ENCODE measurements at regions not wholly inside any gene's neighbourhood (a gene's known extent, or its start where the extent isn't known, plus 50 kb on each side); places are given as distances from the start of the nearest gene placed in this dataset.

DNA sequence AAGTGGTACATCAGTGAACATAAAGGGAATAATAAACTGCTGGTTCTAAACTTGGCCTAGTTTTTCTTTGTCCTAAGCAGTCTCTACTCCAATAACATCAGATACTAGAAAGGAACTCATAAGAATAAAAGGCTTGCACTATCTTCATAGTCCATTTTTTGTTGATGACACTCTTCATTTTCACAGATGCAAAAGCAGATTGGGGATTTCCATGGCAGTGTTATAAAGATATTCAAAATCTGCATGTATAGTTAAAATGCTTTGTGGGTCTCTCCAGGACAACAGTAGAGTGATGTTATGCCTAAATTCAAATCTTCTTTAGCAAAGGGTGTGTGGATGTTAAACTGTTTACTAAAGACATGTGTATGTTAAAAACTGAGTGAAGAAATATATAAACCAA is 745.8 kb downstream of the TRHDE start:
- H3K27ac ChIP-seq, result no peak overlapping the region
- TF ChIP-seq ZFX (IDR thresholded peaks at IDR 0.05; ENCODE audit: borderline replicate concordance), result no peak
- TF ChIP-seq, protein P1, sequence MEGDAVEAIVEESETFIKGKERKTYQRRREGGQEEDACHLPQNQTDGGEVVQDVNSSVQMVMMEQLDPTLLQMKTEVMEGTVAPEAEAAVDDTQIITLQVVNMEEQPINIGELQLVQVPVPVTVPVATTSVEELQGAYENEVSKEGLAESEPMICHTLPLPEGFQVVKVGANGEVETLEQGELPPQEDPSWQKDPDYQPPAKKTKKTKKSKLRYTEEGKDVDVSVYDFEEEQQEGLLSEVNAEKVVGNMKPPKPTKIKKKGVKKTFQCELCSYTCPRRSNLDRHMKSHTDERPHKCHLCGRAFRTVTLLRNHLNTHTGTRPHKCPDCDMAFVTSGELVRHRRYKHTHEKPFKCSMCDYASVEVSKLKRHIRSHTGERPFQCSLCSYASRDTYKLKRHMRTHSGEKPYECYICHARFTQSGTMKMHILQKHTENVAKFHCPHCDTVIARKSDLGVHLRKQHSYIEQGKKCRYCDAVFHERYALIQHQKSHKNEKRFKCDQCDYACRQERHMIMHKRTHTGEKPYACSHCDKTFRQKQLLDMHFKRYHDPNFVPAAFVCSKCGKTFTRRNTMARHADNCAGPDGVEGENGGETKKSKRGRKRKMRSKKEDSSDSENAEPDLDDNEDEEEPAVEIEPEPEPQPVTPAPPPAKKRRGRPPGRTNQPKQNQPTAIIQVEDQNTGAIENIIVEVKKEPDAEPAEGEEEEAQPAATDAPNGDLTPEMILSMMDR (IDR thresholded peaks at IDR 0.05), result no peak

DNA sequence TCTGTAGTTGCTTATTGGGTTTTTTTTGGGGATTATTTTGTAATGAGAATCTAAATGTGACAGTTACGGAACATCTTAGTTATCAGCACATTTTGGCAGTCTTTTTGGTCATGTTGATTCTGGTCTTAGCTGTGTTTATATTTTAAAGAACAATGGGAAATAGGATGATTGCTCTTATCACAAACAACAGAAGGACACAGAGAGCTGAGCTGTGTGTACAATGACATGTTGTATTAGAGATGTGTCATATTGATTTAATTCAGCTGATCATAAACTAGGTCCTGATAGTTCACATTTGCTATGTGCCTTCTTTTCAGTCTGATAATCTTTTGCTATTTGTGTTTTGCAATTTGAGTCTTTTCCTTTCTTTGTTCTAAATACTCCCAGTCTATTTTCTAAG is 781.7 kb downstream of the TRHDE start:
- H3K27ac ChIP-seq, result no peak overlapping the region
- TF ChIP-seq ZFX (IDR thresholded peaks at IDR 0.05; ENCODE audit: borderline replicate concordance), result no peak
- TF ChIP-seq, protein P1 (IDR thresholded peaks at IDR 0.05), result no peak

DNA sequence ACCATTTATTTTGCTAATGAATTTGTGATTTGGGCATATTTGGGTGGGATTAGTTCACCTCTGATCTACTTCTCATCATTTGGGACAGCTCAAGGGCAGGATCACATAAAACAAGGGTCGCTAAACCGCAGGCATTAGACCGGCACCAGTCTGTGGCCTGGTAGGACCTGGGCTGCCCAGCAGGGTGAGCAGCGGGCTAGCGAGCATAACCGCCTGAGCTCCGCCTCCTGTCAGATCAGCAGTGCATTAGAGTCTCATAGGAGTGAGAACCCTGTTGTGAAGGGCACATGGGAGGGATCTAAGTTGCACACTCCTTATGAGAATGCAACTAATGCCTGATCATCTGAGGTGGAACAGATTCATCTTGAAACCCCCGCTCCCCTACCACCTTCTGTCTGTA is 785.3 kb downstream of the TRHDE start:
- no peak overlapping the region for H3K27ac ChIP-seq
- no peak for TF ChIP-seq ZFX (IDR thresholded peaks at IDR 0.05; ENCODE audit: borderline replicate concordance)
- TF ChIP-seq, protein P1 (IDR thresholded peaks at IDR 0.05), result no peak

DNA sequence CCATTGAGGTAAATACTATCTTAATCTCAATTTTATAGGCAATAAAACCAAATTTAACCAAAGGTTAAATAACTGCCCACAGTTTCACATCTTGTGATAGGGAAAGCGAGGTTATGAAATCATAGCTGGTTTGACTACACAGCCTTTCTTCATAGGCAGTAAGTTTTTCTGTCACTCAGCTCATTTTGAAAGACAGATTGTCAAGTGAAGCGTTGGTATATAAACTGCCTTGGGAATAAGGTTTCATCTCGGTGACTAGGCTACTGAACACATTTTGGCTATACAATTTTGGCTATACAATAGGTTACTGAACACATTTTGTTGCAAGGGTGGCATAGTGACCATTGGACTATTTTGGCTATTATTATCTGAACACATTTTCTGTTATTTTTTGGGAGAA is 793.7 kb downstream of the TRHDE start:
- no peak overlapping the region for H3K27ac ChIP-seq
- TF ChIP-seq ZFX (IDR thresholded peaks at IDR 0.05; ENCODE audit: borderline replicate concordance), result no peak
- TF ChIP-seq, protein P1 (IDR thresholded peaks at IDR 0.05), result no peak

DNA sequence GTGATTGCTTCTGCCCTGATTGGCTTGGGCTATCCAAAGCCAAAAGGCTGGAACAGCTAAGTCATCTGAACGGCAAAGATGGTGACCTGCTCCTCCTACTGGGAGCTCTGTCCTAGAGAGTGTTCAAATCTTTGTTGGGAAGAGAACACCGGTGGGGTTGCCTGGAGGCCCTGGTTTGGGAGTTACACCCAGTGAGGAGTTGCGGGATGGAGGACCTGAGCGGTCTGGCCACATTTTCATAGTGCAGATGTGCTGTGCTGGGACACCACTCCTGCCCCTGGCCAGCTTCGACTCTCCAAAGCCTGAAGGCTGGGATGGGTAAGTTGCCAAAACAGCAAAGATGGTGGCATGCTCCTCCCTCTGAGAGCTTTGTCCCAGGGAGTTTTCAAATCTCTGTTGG is 795.4 kb downstream of the TRHDE start:
- no peak for TF ChIP-seq ZFX (IDR thresholded peaks at IDR 0.05; ENCODE audit: borderline replicate concordance)
- TF ChIP-seq, protein P1 (IDR thresholded peaks at IDR 0.05), result no peak
- no peak overlapping the region for H3K27ac ChIP-seq

DNA sequence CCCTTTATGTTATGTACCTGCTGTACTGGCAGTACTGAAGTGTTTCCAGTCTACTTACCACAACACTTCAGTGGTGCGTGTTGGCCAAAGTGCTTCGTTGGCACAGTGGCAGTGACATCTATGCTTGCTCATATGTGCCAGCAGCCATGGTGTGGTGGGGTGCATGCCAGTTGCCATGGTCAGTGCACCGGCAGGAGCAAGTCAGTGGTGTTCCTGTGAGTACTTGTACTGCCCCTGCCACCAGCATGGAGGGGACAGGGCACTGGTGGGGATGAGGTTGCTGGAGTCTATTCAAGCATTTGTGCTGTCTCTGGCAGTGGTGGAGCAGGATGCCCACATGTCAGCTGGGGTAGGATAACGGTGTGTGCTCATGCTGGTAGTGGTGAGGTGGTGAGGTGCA is 800.0 kb downstream of the TRHDE start:
- TF ChIP-seq, protein P1 (IDR thresholded peaks at IDR 0.05), result no peak
- no peak for TF ChIP-seq ZFX (IDR thresholded peaks at IDR 0.05; ENCODE audit: borderline replicate concordance)

DNA sequence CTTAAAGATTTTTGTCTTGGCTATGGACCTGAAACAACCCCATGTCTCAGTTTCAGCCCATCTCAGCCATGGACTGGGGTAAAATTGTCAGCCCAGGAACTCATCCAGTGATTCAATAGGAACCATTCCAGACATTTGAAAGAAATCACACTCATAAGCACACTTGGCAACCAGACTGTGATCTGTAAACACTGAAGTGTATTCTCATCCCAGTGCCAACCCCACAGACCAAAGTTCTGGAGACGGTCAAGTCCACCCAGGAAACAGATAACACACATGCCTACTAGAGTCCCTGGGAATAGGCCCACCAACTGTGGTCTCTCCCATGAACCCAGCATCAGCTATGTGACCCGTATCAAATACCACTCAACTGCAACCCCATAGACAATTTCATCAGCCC is 804.6 kb downstream of the TRHDE start:
- H3K27ac ChIP-seq, result no peak overlapping the region
- TF ChIP-seq ZFX (IDR thresholded peaks at IDR 0.05; ENCODE audit: borderline replicate concordance), result no peak
- TF ChIP-seq, protein P1 (IDR thresholded peaks at IDR 0.05), result no peak

More for the DNA sequence above, 800.0 kb downstream of the TRHDE start:
- no peak overlapping the region for H3K27ac ChIP-seq
